CD4-positive, alpha-beta memory T cell (primary cell): ENCODE measurements at regions not wholly inside any gene's neighbourhood (a gene's known extent, or its start where the extent isn't known, plus 50 kb on each side); places are given as distances from the start of the nearest gene placed in this dataset.
"Not testable (repeated sequence)": the region's sequence is repeated elsewhere in the genome, so short reads cannot be mapped to it uniquely, and the experiment has no call there.

Experiments used
- CTCF ChIA-PET: fragments of 350-600 bp; sonication (Branson Sonifier 250); formaldehyde crosslinking; loops from one replicate; lab custom pipeline; 2021; ENCODE audit warnings: inconsistent platforms; ENCODE audit not compliant: partially characterized antibody; lab: Charles Lee
- POLR2A ChIA-PET: fragments of 350-600 bp; sonication (Branson Sonifier 250); formaldehyde crosslinking; loops from one replicate; lab custom pipeline; 2021; ENCODE audit not compliant: partially characterized antibody; lab: Charles Lee
- DNase-seq, 5 donors: peaks; one replicate each; pipeline versions ENCODE4 v3.0.0 to v3.0.0-alpha.2; 2020 to 2022; ENCODE audit warnings: mixed read lengths in 1 of 5
- H3K27ac ChIP-seq: one replicate; pipeline ENCODE4 v1.7.0; 2013; ENCODE audit warnings: low read depth, low read length
- H3K27me3 ChIP-seq: 2 replicates; pipeline ENCODE4 v1.7.0; 2013; ENCODE audit warnings: mild to moderate bottlenecking, low read length, moderate library complexity; ENCODE audit not compliant: insufficient read depth
- H3K36me3 ChIP-seq: 2 replicates; pipeline ENCODE4 v1.7.0; 2013; ENCODE audit warnings: mild to moderate bottlenecking, low read length, moderate library complexity; ENCODE audit not compliant: insufficient read depth
- H3K4me1 ChIP-seq: 2 replicates; pipeline ENCODE4 v1.7.0; 2013; ENCODE audit warnings: mild to moderate bottlenecking, low read length, moderate library complexity; ENCODE audit not compliant: insufficient read depth
- H3K4me3 ChIP-seq, 2 donors: one replicate each; pipeline ENCODE4 v1.7.0; 2013; ENCODE audit warnings: low read length in 2 of 2, mild to moderate bottlenecking in 1 of 2
- H3K9me3 ChIP-seq, 2 donors: one replicate each; pipeline ENCODE4 v1.7.0; 2013; ENCODE audit warnings: low read length in 2 of 2, control low read depth in 1 of 2; ENCODE audit not compliant: control insufficient read depth in 1 of 2
- H3K27ac Mint-ChIP-seq, 7 donors: one replicate each; pipeline ENCODE4 v1.8.0; 2020 to 2021; ENCODE audit warnings: mixed read lengths in 7 of 7, mild to moderate bottlenecking in 6 of 7, inconsistent platforms in 3 of 7, moderate library complexity in 3 of 7
- H3K27me3 Mint-ChIP-seq, 2 donors: one replicate each; pipeline ENCODE4 v1.8.0; 2020 to 2021; ENCODE audit warnings: mixed read lengths in 2 of 2
- H3K36me3 Mint-ChIP-seq, 2 donors: one replicate each; pipeline ENCODE4 v1.8.0; 2020 to 2021; ENCODE audit warnings: mixed read lengths in 2 of 2, inconsistent platforms in 1 of 2, mild to moderate bottlenecking in 1 of 2
- H3K4me1 Mint-ChIP-seq, 4 donors: one replicate each; pipeline ENCODE4 v1.8.0; 2020 to 2021; ENCODE audit warnings: mixed read lengths in 4 of 4, mild to moderate bottlenecking in 1 of 4
- H3K4me3 Mint-ChIP-seq, 8 donors: one replicate each; pipeline ENCODE4 v1.8.0; 2020 to 2021; ENCODE audit warnings: mixed read lengths in 8 of 8, mild to moderate bottlenecking in 7 of 8, moderate library complexity in 6 of 8, inconsistent platforms in 3 of 8
- H3K9me3 Mint-ChIP-seq, 8 donors: one replicate each; pipeline ENCODE4 v1.8.0; 2020 to 2021; ENCODE audit warnings: mixed read lengths in 8 of 8, mild to moderate bottlenecking in 5 of 8, inconsistent platforms in 3 of 8, moderate library complexity in 1 of 8
- intact Hi-C: fragments of 100-400 bp; cut with micrococcal nuclease; formaldehyde crosslinking; loops from one replicate; pipeline ENCODE4 v1.15.1; 2023

DNA sequence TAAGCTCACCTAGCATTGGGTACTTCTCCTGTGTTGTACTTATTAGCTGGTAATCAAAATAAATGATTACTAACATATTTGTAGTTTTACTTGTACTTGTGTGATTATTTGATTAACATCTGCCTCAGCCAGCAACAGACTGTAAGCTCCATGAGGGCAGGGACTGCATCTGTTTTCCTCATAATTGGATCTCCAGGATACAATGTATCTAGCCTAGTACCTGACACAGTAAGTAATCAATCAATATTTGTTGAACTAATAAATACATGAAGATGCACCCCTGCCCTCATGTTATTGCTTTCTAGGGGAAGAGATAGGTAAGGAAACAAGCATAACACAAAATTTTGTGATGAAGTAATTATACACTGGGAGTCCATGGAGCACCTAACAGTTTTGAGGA is 101.5 kb downstream of the TENT5C start:
- H3K4me1 ChIP-seq, result no peaks in the 10 kb centered on the region
- Mint-ChIP-seq H3K27me3 (peaks cover 1 to 19% of the 10 kb centered on the region in 2 donors), H3K4me3 (no peak overlapping the region), H3K4me1 (peaks cover 0 to 3% (median 0%) of the 10 kb centered on the region in 4 donors), H3K9me3 (peaks cover 0 to 5% (median 0%) of the 10 kb centered on the region in 8 donors), H3K27ac (no peak overlapping the region), H3K36me3 (peaks cover 0 to 1% of the 10 kb centered on the region in 2 donors)
- no peak for DNase-seq
- no peak overlapping the region for H3K4me3 ChIP-seq
- POLR2A ChIA-PET, result no interaction called here
- H3K36me3 ChIP-seq, result no peaks in the 10 kb centered on the region
- H3K27ac ChIP-seq, result no peak overlapping the region
- CTCF ChIA-PET, result interaction anchor here (1.6 kb wide), 1 partner anchor 50 kb away, joined by 4 read pairs; no protein-coding TSS in a partner anchor
- intact Hi-C loops, result no loop called here
- no peaks in the 10 kb centered on the region for H3K27me3 ChIP-seq
- no peaks in the 10 kb centered on the region for H3K9me3 ChIP-seq

- H3K36me3 ChIP-seq, result no peaks in the 10 kb centered on the region
- Mint-ChIP-seq H3K4me3 (no peak overlapping the region), H3K36me3 (peaks cover 0 to 1% of the 10 kb centered on the region in 2 donors), H3K9me3 (peaks cover 0 to 5% (median 0%) of the 10 kb centered on the region in 8 donors), H3K27ac (no peak overlapping the region), H3K27me3 (peaks cover 1 to 19% of the 10 kb centered on the region in 2 donors), H3K4me1 (no peaks in the 10 kb centered on the region)
- CTCF ChIA-PET, result interaction anchor here (4.9 kb wide), 1 partner anchor 47 kb away, joined by 53 read pairs; no protein-coding TSS in a partner anchor
- H3K27me3 ChIP-seq, result no peaks in the 10 kb centered on the region
- no peak overlapping the region for H3K4me3 ChIP-seq
- POLR2A ChIA-PET, result no interaction called here
- intact Hi-C loops, result no loop called here
- H3K27ac ChIP-seq, result no peak overlapping the region
- no peaks in the 10 kb centered on the region for H3K4me1 ChIP-seq
- DNase-seq, result no peak
- H3K9me3 ChIP-seq, result no peaks in the 10 kb centered on the region
Observed at GRCh38 chr1:117708323-117709248, 102.7 kb downstream of the TENT5C start.

- peaks cover 1 to 21% of the 10 kb centered on the region in 2 donors for H3K27me3 Mint-ChIP-seq
- Histone ChIP-seq H3K4me1 (no peaks in the 10 kb centered on the region), H3K27ac (no peak overlapping the region), H3K36me3 (no peaks in the 10 kb centered on the region), H3K4me3 (no peak overlapping the region), H3K9me3 (no peaks in the 10 kb centered on the region), H3K27me3 (no peaks in the 10 kb centered on the region)
- H3K4me3 Mint-ChIP-seq, result no peak overlapping the region
- H3K27ac Mint-ChIP-seq, result no peak overlapping the region
- CTCF ChIA-PET, result interaction anchor here (4.9 kb wide), 1 partner anchor 46 kb away, joined by 53 read pairs; no protein-coding TSS in a partner anchor
- no peaks in the 10 kb centered on the region for H3K4me1 Mint-ChIP-seq
- H3K9me3 Mint-ChIP-seq, result peaks cover 0 to 5% (median 0%) of the 10 kb centered on the region in 8 donors
- POLR2A ChIA-PET, result no interaction called here
- no peak for DNase-seq
- peaks cover 0 to 1% of the 10 kb centered on the region in 2 donors for H3K36me3 Mint-ChIP-seq
- intact Hi-C loops, result no loop called here
Observed at GRCh38 chr1:117709249-117709691, 103.4 kb downstream of the TENT5C start.

GRCh38 chr1:117710710-117711109 is 104.9 kb downstream of the TENT5C start:
- CTCF ChIA-PET, result interaction anchor here (1.1 to 4.9 kb wide), 3 partner anchors 13 to 45 kb away, joined by 3 to 53 read pairs (median 3); no protein-coding TSS in a partner anchor
- POLR2A ChIA-PET, result no interaction called here
- Mint-ChIP-seq H3K27ac (no peak overlapping the region), H3K4me1 (no peaks in the 10 kb centered on the region), H3K27me3 (peaks cover 3 to 21% of the 10 kb centered on the region in 2 donors), H3K9me3 (peaks cover 0 to 7% (median 2%) of the 10 kb centered on the region in 8 donors), H3K4me3 (no peak overlapping the region), H3K36me3 (peaks cover 0 to 1% of the 10 kb centered on the region in 2 donors)
- H3K4me1 ChIP-seq, result no peaks in the 10 kb centered on the region
- H3K36me3 ChIP-seq, result no peaks in the 10 kb centered on the region
- H3K27me3 ChIP-seq, result no peaks in the 10 kb centered on the region
- intact Hi-C loops, result no loop called here
- no peaks in the 10 kb centered on the region for H3K9me3 ChIP-seq
- no peak for DNase-seq
- H3K4me3 ChIP-seq, result no peak overlapping the region
- no peak overlapping the region for H3K27ac ChIP-seq

GRCh38 chr1:117712621-117713020 is 106.8 kb downstream of the TENT5C start:
- no peak overlapping the region for H3K27ac ChIP-seq
- intact Hi-C loops, result no loop called here
- DNase-seq, result no peak
- no peaks in the 10 kb centered on the region for H3K4me1 ChIP-seq
- no peaks in the 10 kb centered on the region for H3K27me3 ChIP-seq
- no peaks in the 10 kb centered on the region for H3K9me3 ChIP-seq
- CTCF ChIA-PET, result interaction anchor here (1.2 to 4.9 kb wide), 2 partner anchors 38 to 43 kb away, joined by 3 to 53 read pairs; no protein-coding TSS in a partner anchor
- Mint-ChIP-seq H3K4me1 (no peaks in the 10 kb centered on the region), H3K4me3 (no peak overlapping the region), H3K36me3 (peaks cover 0 to 4% of the 10 kb centered on the region in 2 donors), H3K9me3 (peaks cover 0 to 23% (median 7%) of the 10 kb centered on the region in 8 donors), H3K27me3 (peaks cover 2 to 15% of the 10 kb centered on the region in 2 donors), H3K27ac (no peak overlapping the region)
- no peaks in the 10 kb centered on the region for H3K36me3 ChIP-seq
- POLR2A ChIA-PET, result no interaction called here
- H3K4me3 ChIP-seq, result no peak overlapping the region

GRCh38 chr1:117714546-117714945 is 108.7 kb downstream of the TENT5C start:
- H3K36me3 Mint-ChIP-seq, result peaks cover 0 to 7% of the 10 kb centered on the region in 2 donors
- POLR2A ChIA-PET, result no interaction called here
- Histone ChIP-seq H3K36me3 (no peaks in the 10 kb centered on the region), H3K4me3 (no peak overlapping the region), H3K9me3 (peaks cover 0 to 3% of the 10 kb centered on the region in 2 donors), H3K4me1 (peaks cover 8% of the 10 kb centered on the region), H3K27me3 (no peaks in the 10 kb centered on the region), H3K27ac (no peak overlapping the region)
- peaks cover 8 to 10% (median 8%) of the 10 kb centered on the region in 4 donors for H3K4me1 Mint-ChIP-seq
- intact Hi-C loops, result no loop called here
- H3K4me3 Mint-ChIP-seq, result no peak overlapping the region
- H3K9me3 Mint-ChIP-seq, result peaks cover 2 to 34% (median 21%) of the 10 kb centered on the region in 8 donors
- no peak overlapping the region for H3K27ac Mint-ChIP-seq
- DNase-seq, result no peak
- CTCF ChIA-PET, result interaction anchor here (1.6 kb wide), 1 partner anchor 40 kb away, joined by 4 read pairs; no protein-coding TSS in a partner anchor
- peaks cover 2 to 7% of the 10 kb centered on the region in 2 donors for H3K27me3 Mint-ChIP-seq

- H3K4me3 ChIP-seq, H3K27me3 Mint-ChIP-seq, H3K36me3 ChIP-seq, DNase-seq, intact Hi-C loops, H3K27ac ChIP-seq, H3K4me3 Mint-ChIP-seq, H3K27me3 ChIP-seq, POLR2A ChIA-PET, H3K27ac Mint-ChIP-seq, H3K9me3 ChIP-seq, H3K36me3 Mint-ChIP-seq: not testable (repeated sequence)
- peaks cover 10 to 16% (median 12%) of the 10 kb centered on the region in 4 donors for H3K4me1 Mint-ChIP-seq
- H3K4me1 ChIP-seq, result peaks cover 12% of the 10 kb centered on the region
- CTCF ChIA-PET, result interaction anchor here (1.6 kb wide), 1 partner anchor 38 kb away, joined by 4 read pairs; no protein-coding TSS in a partner anchor
- H3K9me3 Mint-ChIP-seq, result peaks cover 3 to 39% (median 27%) of the 10 kb centered on the region in 8 donors
Observed at GRCh38 chr1:117716030-117716429, 110.2 kb downstream of the TENT5C start.
